IMR-90 (cell line): ENCODE measurements at regions not wholly inside any gene's neighbourhood (a gene's known extent, or its start where the extent isn't known, plus 50 kb on each side); places are given as distances from the start of the nearest gene placed in this dataset.

Experiments used
- ATAC-seq: fragments of 200-7000 bp; cut with Tn5 transposase; 2 replicates; pipeline ENCODE4 v1.9.1; 2020; ENCODE audit warnings: low read depth, mild to moderate bottlenecking, moderate library complexity
- BruUV-seq: library from RNA; stranded (reverse); fragments of 400-500 nt; replicated peaks from 2 replicates; lab custom pipeline; 2021; lab: Mats Ljungman, UMichigan
- CTCF ChIA-PET: fragments of 300-600 bp; formaldehyde crosslinking; extraction: SDS; loops from one replicate; lab custom pipeline; 2021; ENCODE audit warnings: antibody characterized with exemption; lab: Yijun Ruan, JAX
- POLR2A ChIA-PET: fragments of 300-600 bp; sonication (Branson Sonifier 250); formaldehyde crosslinking; loops from one replicate; lab custom pipeline; 2022; ENCODE audit warnings: antibody characterized with exemption; ENCODE audit not compliant: unreplicated experiment; lab: Charles Lee
- DNase-seq: peaks from one replicate; pipeline ENCODE4 v3.0.0; 2013
- H2AFZ ChIP-seq: replicated peaks from 2 replicates; pipeline ENCODE3; 2013; ENCODE audit warnings: low read length, mild to moderate bottlenecking; ENCODE audit not compliant: poor library complexity
- H2AK5ac ChIP-seq: 2 replicates; pipeline ENCODE4 v1.6.1; 2013; ENCODE audit warnings: low read depth, low read length, inconsistent platforms
- H2AK9ac ChIP-seq: replicated peaks from 2 replicates; pipeline ENCODE3; 2013; ENCODE audit warnings: mild to moderate bottlenecking, low read depth, low read length, moderate library complexity; ENCODE audit not compliant: poor library complexity
- H2BK120ac ChIP-seq: 2 replicates; pipeline ENCODE4 v1.6.1; 2013; ENCODE audit warnings: low read depth, low read length, inconsistent platforms
- H2BK15ac ChIP-seq: 3 replicates; pipeline ENCODE4 v1.6.1; 2013; ENCODE audit warnings: low read depth, low read length, inconsistent platforms
- H2BK20ac ChIP-seq: 2 replicates; pipeline ENCODE4 v1.6.1; 2013; ENCODE audit warnings: low read depth, mild to moderate bottlenecking, inconsistent platforms, low read length, moderate library complexity
- H2BK5ac ChIP-seq: 2 replicates; pipeline ENCODE4 v1.6.1; 2013; ENCODE audit warnings: mild to moderate bottlenecking, low read depth, low read length, inconsistent platforms; ENCODE audit not compliant: poor library complexity, severe bottlenecking
- H3K14ac ChIP-seq: replicated peaks from 2 replicates; pipeline ENCODE4 v1.6.1; 2013; ENCODE audit warnings: low read depth, low read length, inconsistent platforms
- H3K18ac ChIP-seq: 2 replicates; pipeline ENCODE4 v1.6.1; 2013; ENCODE audit warnings: low read depth, low read length, control low read depth
- H3K23ac ChIP-seq: 2 replicates; pipeline ENCODE4 v1.6.1; 2013; ENCODE audit warnings: low read depth, low read length, inconsistent platforms
- H3K27ac ChIP-seq: 2 replicates; pipeline ENCODE4 v1.5.1; 2013; ENCODE audit warnings: mild to moderate bottlenecking, control low read depth, low read length; ENCODE audit not compliant: insufficient read depth
- H3K27me3 ChIP-seq: 2 replicates; pipeline ENCODE4 v1.6.1; 2013; ENCODE audit warnings: low read length; ENCODE audit not compliant: control insufficient read depth, insufficient read depth
- H3K36me3 ChIP-seq: 2 replicates; pipeline ENCODE4 v1.6.1; 2013; ENCODE audit warnings: low read length, mixed read lengths; ENCODE audit not compliant: control insufficient read depth, insufficient read depth
- H3K4ac ChIP-seq: 2 replicates; pipeline ENCODE4 v1.6.1; 2013; ENCODE audit warnings: low read depth, low read length, inconsistent platforms
- H3K4me1 ChIP-seq: 2 replicates; pipeline ENCODE4 v1.6.1; 2013; ENCODE audit warnings: low read length, mixed read lengths; ENCODE audit not compliant: control insufficient read depth, insufficient read depth
- H3K4me2 ChIP-seq: 2 replicates; pipeline ENCODE4 v1.6.1; 2013; ENCODE audit warnings: low read depth, mild to moderate bottlenecking, control low read depth, low read length, moderate library complexity
- H3K4me3 ChIP-seq: 2 replicates; pipeline ENCODE4 v1.5.1; 2013; ENCODE audit warnings: low read depth, mild to moderate bottlenecking, control low read depth, low read length, moderate library complexity; ENCODE audit not compliant: insufficient read depth
- H3K56ac ChIP-seq: 2 replicates; pipeline ENCODE4 v1.6.1; 2013; ENCODE audit warnings: low read length, inconsistent platforms; ENCODE audit not compliant: insufficient read depth; ENCODE audit errors: extremely low read depth
- H3K79me1 ChIP-seq, 2 experiments: 2 replicates each; pipeline ENCODE4 v1.6.1; 2013; ENCODE audit warnings: low read length in 2 of 2, inconsistent platforms in 1 of 2, low read depth in 1 of 2
- H3K9ac ChIP-seq: 2 replicates; pipeline ENCODE4 v1.6.1; 2013; ENCODE audit warnings: low read depth, low read length, control low read depth
- H3K9me1 ChIP-seq: 2 replicates; pipeline ENCODE4 v1.6.1; 2013; ENCODE audit warnings: low read length, inconsistent platforms; ENCODE audit not compliant: insufficient read depth
- H3K9me3 ChIP-seq: 2 replicates; pipeline ENCODE4 v1.6.1; 2013; ENCODE audit warnings: low read length; ENCODE audit not compliant: control insufficient read depth, insufficient read depth
- H4K20me1 ChIP-seq: 2 replicates; pipeline ENCODE4 v1.6.1; 2013; ENCODE audit warnings: low read length, inconsistent platforms; ENCODE audit not compliant: insufficient read depth
- H4K5ac ChIP-seq: 2 replicates; pipeline ENCODE4 v1.6.1; 2013; ENCODE audit warnings: mild to moderate bottlenecking, low read depth, low read length, control low read depth
- H4K8ac ChIP-seq, 2 experiments: 2 replicates each; pipeline ENCODE4 v1.6.1; 2013; ENCODE audit warnings: low read depth in 2 of 2, low read length in 2 of 2, control low read depth in 1 of 2, inconsistent platforms in 1 of 2
- H4K91ac ChIP-seq: 2 replicates; pipeline ENCODE4 v1.6.1; 2013; ENCODE audit warnings: low read depth, low read length, inconsistent platforms; ENCODE audit not compliant: insufficient read depth
- BHLHE40 ChIP-seq: fragments of 150-350 bp; IDR thresholded peaks from 2 replicates; pipeline ENCODE4 v1.6.1; 2016; ENCODE audit warnings: mild to moderate bottlenecking, low read depth, low read length
- CEBPB ChIP-seq: IDR thresholded peaks from 2 replicates; pipeline ENCODE4 v1.6.1; 2012; ENCODE audit warnings: low read depth, low read length, improper control_type of control experiment
- CHD1 ChIP-seq: IDR thresholded peaks from 2 replicates; pipeline ENCODE4 v1.6.1; 2012; ENCODE audit warnings: low read depth, low read length, improper control_type of control experiment
- FOS ChIP-seq: fragments of 150-350 bp; IDR thresholded peaks from 2 replicates; pipeline ENCODE4 v1.6.1; 2016; ENCODE audit warnings: low read depth, low read length
- MAFK ChIP-seq: IDR thresholded peaks from 2 replicates; pipeline ENCODE4 v1.6.1; 2012; ENCODE audit warnings: low read depth, low read length, improper control_type of control experiment
- MAZ ChIP-seq: IDR thresholded peaks from 2 replicates; pipeline ENCODE4 v1.6.1; 2012; ENCODE audit warnings: low read depth, mild to moderate bottlenecking, low read length, improper control_type of control experiment, moderate library complexity, borderline replicate concordance
- MXI1 ChIP-seq: IDR thresholded peaks from 2 replicates; pipeline ENCODE4 v1.6.1; 2012; ENCODE audit warnings: low read depth, mild to moderate bottlenecking, low read length, moderate library complexity, borderline replicate concordance
- NFE2L2 ChIP-seq: fragments of 150-350 bp; IDR thresholded peaks from 2 replicates; pipeline ENCODE4 v1.6.1; 2016; ENCODE audit warnings: low read depth, mild to moderate bottlenecking, low read length
- POLR2A ChIP-seq: IDR thresholded peaks from 2 replicates; pipeline ENCODE4 v1.6.1; 2012; ENCODE audit warnings: mild to moderate bottlenecking, low read depth, low read length
- RAD21 ChIP-seq: IDR thresholded peaks from 2 replicates; pipeline ENCODE4 v1.6.1; 2012; ENCODE audit warnings: low read length, improper control_type of control experiment
- RCOR1 ChIP-seq: IDR thresholded peaks from 2 replicates; pipeline ENCODE4 v1.6.1; 2012; ENCODE audit warnings: mild to moderate bottlenecking, low read length, improper control_type of control experiment; ENCODE audit not compliant: insufficient replicate concordance
- RFX5 ChIP-seq: IDR thresholded peaks from 2 replicates; pipeline ENCODE4 v1.8.0; 2012; ENCODE audit warnings: low read depth, mild to moderate bottlenecking, low read length, moderate library complexity
- SMC3 ChIP-seq: fragments of 150-350 bp; IDR thresholded peaks from 2 replicates; pipeline ENCODE4 v1.6.1; 2016; ENCODE audit warnings: low read depth, mild to moderate bottlenecking, antibody characterized with exemption, low read length, moderate library complexity
- dilution Hi-C: fragments of 300-500 bp; cut with HindIII; formaldehyde crosslinking; loops from one replicate; pipeline ENCODE4 v1.14.3; 2018; ENCODE audit warnings: low sequenced_read_pairs; ENCODE audit not compliant: unreplicated experiment
- in situ Hi-C: fragments of 300-500 bp; cut with MboI; formaldehyde crosslinking; loops from 3 replicates; pipeline ENCODE4 v1.14.3; 2019; ENCODE audit warnings: low sequenced_read_pairs, inconsistent platforms, mixed read lengths
- intact Hi-C: fragments of 100-400 bp; cut with micrococcal nuclease; formaldehyde crosslinking; loops from 2 replicates; pipeline ENCODE4 v1.10.0; 2022
- TF ChIP-seq, protein P1 (sequence below): conservative IDR thresholded peaks from 2 replicates; pipeline ENCODE4 v1.5.1; 2012; ENCODE audit warnings: mild to moderate bottlenecking, low read depth, low read length, improper control_type of control experiment
- TF ChIP-seq, protein P2 (sequence below): fragments of 150-350 bp; IDR thresholded peaks from 2 replicates; pipeline ENCODE4 v1.6.1; 2016; ENCODE audit warnings: low read depth, mild to moderate bottlenecking, low read length, moderate library complexity, borderline replicate concordance
- TF ChIP-seq, protein P3 (sequence below): fragments of 150-350 bp; IDR thresholded peaks from 2 replicates; pipeline ENCODE4 v1.6.1; 2017; ENCODE audit warnings: mild to moderate bottlenecking, antibody characterized with exemption, low read length, low read depth

DNA sequence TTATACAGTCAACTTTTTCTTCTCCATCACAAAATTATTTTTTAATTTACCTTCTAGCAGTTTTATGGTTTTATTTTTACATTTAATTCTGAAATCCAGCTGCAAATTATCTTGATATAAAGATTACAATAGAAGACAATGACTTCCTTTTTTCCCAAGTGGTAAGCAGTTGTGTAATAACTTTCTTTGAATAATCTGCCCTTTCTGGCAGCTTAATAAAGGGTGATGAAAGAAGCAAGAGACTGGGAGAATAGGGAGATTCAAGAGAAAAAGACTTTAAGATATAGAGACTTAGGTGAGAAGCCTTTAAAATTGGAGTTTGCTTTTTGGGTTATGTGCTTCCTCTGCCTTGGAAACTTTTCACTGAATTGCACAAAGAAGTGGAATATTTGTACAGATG lies 100.4 kb upstream of the FREM1 start:
- intact Hi-C loops, result no loop called here
- DNase-seq, result no peak

More for the DNA sequence above, 100.4 kb upstream of the FREM1 start:
- H3K4me3 ChIP-seq, result no peak overlapping the region
- BruUV-seq, result no TSS peak
- H4K20me1 ChIP-seq, result no peaks in the 10 kb centered on the region
- H3K23ac ChIP-seq, result no peak overlapping the region
- H3K18ac ChIP-seq, result no peak overlapping the region
- no peak overlapping the region for H2AK5ac ChIP-seq
- dilution Hi-C loops, result no loop called here
- no peak overlapping the region for H2BK20ac ChIP-seq
- H2BK15ac ChIP-seq, result no peak overlapping the region
- no peaks in the 10 kb centered on the region for H3K9me1 ChIP-seq
- H2AFZ ChIP-seq, result no peak overlapping the region
- TF ChIP-seq POLR2A (no peak), NFE2L2 (no peak), MAZ (no peak), MAFK (no peak), RCOR1 (no peak), FOS (no peak), CHD1 (no peak), MXI1 (no peak), RAD21 (no peak), BHLHE40 (no peak), SMC3 (no peak), CEBPB (no peak), RFX5 (no peak)
- TF ChIP-seq, protein P1, sequence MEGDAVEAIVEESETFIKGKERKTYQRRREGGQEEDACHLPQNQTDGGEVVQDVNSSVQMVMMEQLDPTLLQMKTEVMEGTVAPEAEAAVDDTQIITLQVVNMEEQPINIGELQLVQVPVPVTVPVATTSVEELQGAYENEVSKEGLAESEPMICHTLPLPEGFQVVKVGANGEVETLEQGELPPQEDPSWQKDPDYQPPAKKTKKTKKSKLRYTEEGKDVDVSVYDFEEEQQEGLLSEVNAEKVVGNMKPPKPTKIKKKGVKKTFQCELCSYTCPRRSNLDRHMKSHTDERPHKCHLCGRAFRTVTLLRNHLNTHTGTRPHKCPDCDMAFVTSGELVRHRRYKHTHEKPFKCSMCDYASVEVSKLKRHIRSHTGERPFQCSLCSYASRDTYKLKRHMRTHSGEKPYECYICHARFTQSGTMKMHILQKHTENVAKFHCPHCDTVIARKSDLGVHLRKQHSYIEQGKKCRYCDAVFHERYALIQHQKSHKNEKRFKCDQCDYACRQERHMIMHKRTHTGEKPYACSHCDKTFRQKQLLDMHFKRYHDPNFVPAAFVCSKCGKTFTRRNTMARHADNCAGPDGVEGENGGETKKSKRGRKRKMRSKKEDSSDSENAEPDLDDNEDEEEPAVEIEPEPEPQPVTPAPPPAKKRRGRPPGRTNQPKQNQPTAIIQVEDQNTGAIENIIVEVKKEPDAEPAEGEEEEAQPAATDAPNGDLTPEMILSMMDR, result no peak
- TF ChIP-seq, protein P2, sequence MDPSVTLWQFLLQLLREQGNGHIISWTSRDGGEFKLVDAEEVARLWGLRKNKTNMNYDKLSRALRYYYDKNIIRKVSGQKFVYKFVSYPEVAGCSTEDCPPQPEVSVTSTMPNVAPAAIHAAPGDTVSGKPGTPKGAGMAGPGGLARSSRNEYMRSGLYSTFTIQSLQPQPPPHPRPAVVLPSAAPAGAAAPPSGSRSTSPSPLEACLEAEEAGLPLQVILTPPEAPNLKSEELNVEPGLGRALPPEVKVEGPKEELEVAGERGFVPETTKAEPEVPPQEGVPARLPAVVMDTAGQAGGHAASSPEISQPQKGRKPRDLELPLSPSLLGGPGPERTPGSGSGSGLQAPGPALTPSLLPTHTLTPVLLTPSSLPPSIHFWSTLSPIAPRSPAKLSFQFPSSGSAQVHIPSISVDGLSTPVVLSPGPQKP, result no peak
- TF ChIP-seq, protein P3, sequence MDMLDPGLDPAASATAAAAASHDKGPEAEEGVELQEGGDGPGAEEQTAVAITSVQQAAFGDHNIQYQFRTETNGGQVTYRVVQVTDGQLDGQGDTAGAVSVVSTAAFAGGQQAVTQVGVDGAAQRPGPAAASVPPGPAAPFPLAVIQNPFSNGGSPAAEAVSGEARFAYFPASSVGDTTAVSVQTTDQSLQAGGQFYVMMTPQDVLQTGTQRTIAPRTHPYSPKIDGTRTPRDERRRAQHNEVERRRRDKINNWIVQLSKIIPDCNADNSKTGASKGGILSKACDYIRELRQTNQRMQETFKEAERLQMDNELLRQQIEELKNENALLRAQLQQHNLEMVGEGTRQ, result no peak
- no peak overlapping the region for H3K4ac ChIP-seq
- H3K9ac ChIP-seq, result no peak overlapping the region
- H2AK9ac ChIP-seq, result no peak overlapping the region
- ChIA-PET CTCF (no interaction called here), POLR2A (no interaction called here)
- H2BK120ac ChIP-seq, result no peak overlapping the region
- H3K4me2 ChIP-seq, result no peak overlapping the region
- no peak overlapping the region for H3K14ac ChIP-seq
- no peaks in the 10 kb centered on the region for H3K9me3 ChIP-seq
- in situ Hi-C loops, result no loop called here
- no peak for ATAC-seq
- no peak overlapping the region for H4K91ac ChIP-seq
- H4K5ac ChIP-seq, result no peak overlapping the region
- H3K36me3 ChIP-seq, result no peaks in the 10 kb centered on the region
- H3K4me1 ChIP-seq, result no peaks in the 10 kb centered on the region
- H4K8ac ChIP-seq, result no peak overlapping the region
- H3K56ac ChIP-seq, result no peak overlapping the region
- H3K79me1 ChIP-seq, result no peaks in the 10 kb centered on the region
- H3K27ac ChIP-seq, result no peak overlapping the region
- no peaks in the 10 kb centered on the region for H3K27me3 ChIP-seq
- H2BK5ac ChIP-seq, result no peak overlapping the region
